ENCODE measurements at regions not wholly inside any gene's neighbourhood (a gene's known extent, or its start where the extent isn't known, plus 50 kb on each side); places are given as distances from the start of the nearest gene placed in this dataset.

- intact Hi-C loops (cut with DNase I) = no loop called here
- TF ChIP-seq, protein P1, sequence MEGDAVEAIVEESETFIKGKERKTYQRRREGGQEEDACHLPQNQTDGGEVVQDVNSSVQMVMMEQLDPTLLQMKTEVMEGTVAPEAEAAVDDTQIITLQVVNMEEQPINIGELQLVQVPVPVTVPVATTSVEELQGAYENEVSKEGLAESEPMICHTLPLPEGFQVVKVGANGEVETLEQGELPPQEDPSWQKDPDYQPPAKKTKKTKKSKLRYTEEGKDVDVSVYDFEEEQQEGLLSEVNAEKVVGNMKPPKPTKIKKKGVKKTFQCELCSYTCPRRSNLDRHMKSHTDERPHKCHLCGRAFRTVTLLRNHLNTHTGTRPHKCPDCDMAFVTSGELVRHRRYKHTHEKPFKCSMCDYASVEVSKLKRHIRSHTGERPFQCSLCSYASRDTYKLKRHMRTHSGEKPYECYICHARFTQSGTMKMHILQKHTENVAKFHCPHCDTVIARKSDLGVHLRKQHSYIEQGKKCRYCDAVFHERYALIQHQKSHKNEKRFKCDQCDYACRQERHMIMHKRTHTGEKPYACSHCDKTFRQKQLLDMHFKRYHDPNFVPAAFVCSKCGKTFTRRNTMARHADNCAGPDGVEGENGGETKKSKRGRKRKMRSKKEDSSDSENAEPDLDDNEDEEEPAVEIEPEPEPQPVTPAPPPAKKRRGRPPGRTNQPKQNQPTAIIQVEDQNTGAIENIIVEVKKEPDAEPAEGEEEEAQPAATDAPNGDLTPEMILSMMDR (IDR thresholded peaks at IDR 0.05) = no peak
- TF ChIP-seq POLR2A (IDR thresholded peaks at IDR 0.05) = no peak
- DNase-seq = no peak
- 56 to 68% (median 60%) methylated on average over 2 of the region's 2 CpGs for WGBS, 4 donors
- no peaks in the 10 kb centered on the region for H3K36me3 ChIP-seq (replicated peaks in 1 of 2)
- no peak overlapping the region for H3K4me3 ChIP-seq
- no peak overlapping the region for H3K27ac ChIP-seq
- no peaks in the 10 kb centered on the region for H3K9me3 ChIP-seq (replicated peaks in 1 of 3)
- no peaks in the 10 kb centered on the region for H3K4me1 ChIP-seq (replicated peaks in 1 of 2)
- H3K27me3 ChIP-seq = no peaks in the 10 kb centered on the region
Observed at GRCh38 chr4:33532821-33533220, 2711.5 kb downstream of the ARAP2 start.

DNA sequence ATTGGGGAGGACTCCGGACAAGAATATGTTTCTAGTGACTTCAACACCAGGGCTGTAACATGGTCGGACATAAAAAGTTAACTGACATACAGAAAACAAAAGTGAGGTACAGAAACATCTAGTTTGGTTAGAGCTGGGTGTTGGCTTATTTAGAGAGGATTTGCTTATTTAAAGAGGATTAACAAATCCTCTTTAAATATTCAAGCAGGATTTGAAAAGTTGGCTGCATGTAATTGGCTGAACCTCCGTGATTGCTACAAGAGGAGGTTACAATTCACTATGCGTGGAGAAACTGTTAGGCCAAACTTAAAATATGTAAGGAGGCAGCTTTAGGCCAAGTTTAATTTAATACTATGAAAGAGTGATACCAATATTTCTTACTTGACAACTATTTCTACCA is 2707.4 kb downstream of the ARAP2 start:
- no peak for DNase-seq
- intact Hi-C loops (cut with DNase I) = no loop called here
- H3K4me3 ChIP-seq = no peak overlapping the region
- no peak for TF ChIP-seq POLR2A (IDR thresholded peaks at IDR 0.05)
- TF ChIP-seq, protein P1 (IDR thresholded peaks at IDR 0.05) = no peak
- H3K36me3 ChIP-seq (replicated peaks in 1 of 2) = no peaks in the 10 kb centered on the region
- WGBS, 4 donors = 74 to 90% (median 83%) methylated on average over 4 of the region's 4 CpGs
- no peaks in the 10 kb centered on the region for H3K9me3 ChIP-seq (replicated peaks in 1 of 3)
- H3K27me3 ChIP-seq = no peaks in the 10 kb centered on the region
- no peak overlapping the region for H3K27ac ChIP-seq
- no peaks in the 10 kb centered on the region for H3K4me1 ChIP-seq (replicated peaks in 1 of 2)

DNA sequence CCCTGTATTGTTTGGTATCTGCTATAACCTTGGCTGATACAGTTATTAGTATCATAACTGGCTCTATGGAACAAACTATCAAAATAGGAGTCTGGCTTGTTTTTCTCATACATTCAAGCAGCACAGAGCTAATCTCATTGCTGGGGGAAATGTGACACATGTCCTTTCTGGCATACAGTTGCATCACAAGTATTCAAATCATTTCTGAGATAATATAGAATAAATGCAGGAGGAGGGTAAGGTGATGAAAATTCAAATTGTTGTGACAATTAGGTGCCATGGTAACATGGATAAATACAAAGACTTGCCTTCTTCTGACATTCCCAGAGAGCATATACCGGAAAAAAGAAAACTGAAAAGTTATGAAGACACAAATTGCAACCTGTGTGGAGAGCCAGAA is 2706.8 kb downstream of the ARAP2 start:
- TF ChIP-seq, protein P1 (IDR thresholded peaks at IDR 0.05) = no peak
- TF ChIP-seq POLR2A (IDR thresholded peaks at IDR 0.05) = no peak
- 67 to 77% (median 69%) methylated on average over 1 of the region's 1 CpG for WGBS, 4 donors

DNA sequence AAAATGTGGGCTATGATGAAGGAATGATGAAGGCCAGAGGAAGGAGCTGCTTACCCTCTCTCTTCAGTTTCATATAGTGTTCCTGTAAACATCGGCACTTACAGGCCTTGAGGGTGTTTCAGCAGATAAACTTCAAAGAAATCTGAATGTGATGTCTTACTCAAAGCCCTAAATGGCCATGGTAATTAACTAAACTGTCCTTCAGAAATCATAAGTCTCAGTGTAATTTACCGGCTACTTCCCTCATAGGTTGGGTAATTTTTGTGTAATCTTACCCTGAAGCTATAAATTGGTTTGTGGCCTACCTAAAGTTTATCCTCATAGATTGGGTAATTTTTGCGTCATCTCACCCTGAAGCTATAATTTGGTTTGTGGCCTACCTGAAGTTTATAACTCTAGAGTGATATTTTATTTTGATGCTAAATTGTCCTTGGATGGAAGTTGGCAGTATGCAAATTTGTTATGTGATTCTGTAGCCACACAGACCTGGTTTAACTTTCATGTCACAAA is 2700.3 kb downstream of the ARAP2 start:
- intact Hi-C loops (cut with DNase I) = no loop called here
- WGBS, 4 donors = 70 to 82% (median 75%) methylated on average over 3 of the region's 3 CpGs
- no peaks in the 10 kb centered on the region for H3K27me3 ChIP-seq

More for the DNA sequence above, 2706.8 kb downstream of the ARAP2 start:
- DNase-seq = no peak
- H3K27me3 ChIP-seq = no peaks in the 10 kb centered on the region
- no peaks in the 10 kb centered on the region for H3K4me1 ChIP-seq (replicated peaks in 1 of 2)
- H3K36me3 ChIP-seq (replicated peaks in 1 of 2) = no peaks in the 10 kb centered on the region
- H3K9me3 ChIP-seq (replicated peaks in 1 of 3) = no peaks in the 10 kb centered on the region
- H3K27ac ChIP-seq = no peak overlapping the region
- intact Hi-C loops (cut with DNase I) = no loop called here
- H3K4me3 ChIP-seq = no peak overlapping the region

More for the DNA sequence above, 2700.3 kb downstream of the ARAP2 start:
- Histone ChIP-seq H3K36me3 (replicated peaks in 1 of 2) (no peaks in the 10 kb centered on the region), H3K9me3 (replicated peaks in 1 of 3) (no peaks in the 10 kb centered on the region), H3K4me1 (replicated peaks in 1 of 2) (no peaks in the 10 kb centered on the region), H3K27ac (no peak overlapping the region), H3K4me3 (no peak overlapping the region)
- TF ChIP-seq, protein P1 (IDR thresholded peaks at IDR 0.05) = no peak
- DNase-seq = no peak

All from adrenal gland (tissue), 9 donors.